ENCODE measurements at regions not wholly inside any gene's neighbourhood (a gene's known extent, or its start where the extent isn't known, plus 50 kb on each side); places are given as distances from the start of the nearest gene placed in this dataset.

DNA sequence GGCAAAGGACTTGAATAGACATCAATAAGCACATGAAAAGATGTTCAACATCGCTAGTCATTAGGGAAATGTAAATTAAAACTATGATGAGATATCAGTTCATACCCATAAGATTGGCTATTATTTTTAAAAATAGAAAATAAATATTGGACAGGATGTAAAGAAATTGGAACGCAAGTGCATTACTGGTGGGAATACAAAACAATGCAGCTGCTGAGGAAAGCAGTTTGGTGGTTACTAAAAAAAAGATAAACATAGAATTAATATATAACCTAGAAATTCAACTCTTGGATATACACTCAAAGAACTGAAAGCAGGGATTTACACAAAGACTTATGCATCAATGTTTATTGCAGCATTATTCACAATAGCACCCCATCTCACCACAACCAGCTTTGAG lies 174.5 kb upstream of the NDUFV2 start:
- Mint-ChIP-seq H3K9me3 (ENCODE audit: unreplicated experiment) (peaks cover 36% of the 10 kb centered on the region), H3K27me3 (ENCODE audit: low read depth, unreplicated experiment) (no peaks in the 10 kb centered on the region), H3K36me3 (ENCODE audit: low read depth, unreplicated experiment) (peaks cover 5% of the 10 kb centered on the region), H3K4me3 (ENCODE audit: unreplicated experiment) (no peak overlapping the region), H3K27ac (ENCODE audit: unreplicated experiment) (no peak overlapping the region), H3K4me1 (ENCODE audit: low read depth, unreplicated experiment) (no peaks in the 10 kb centered on the region)
- no peaks in the 10 kb centered on the region for H4K20me1 ChIP-seq (ENCODE audit: insufficient read depth, low read length)
- DNase-seq (ENCODE audit: low read depth), result no peak
- H3K27me3 ChIP-seq (ENCODE audit: insufficient read depth, low read length), result no peaks in the 10 kb centered on the region
- no peak overlapping the region for H3K4me2 ChIP-seq (ENCODE audit: low read length)
- H3K27ac ChIP-seq (ENCODE audit: low read depth, low read length), result no peak overlapping the region
- H2AFZ ChIP-seq (ENCODE audit: low read depth, low read length), result no peak overlapping the region
- no peak overlapping the region for H3K9ac ChIP-seq (ENCODE audit: low read length)
- no peaks in the 10 kb centered on the region for H3K36me3 ChIP-seq (ENCODE audit: insufficient read depth, low read length)
- FAIRE-seq, result no peak
- TF ChIP-seq, protein P1, sequence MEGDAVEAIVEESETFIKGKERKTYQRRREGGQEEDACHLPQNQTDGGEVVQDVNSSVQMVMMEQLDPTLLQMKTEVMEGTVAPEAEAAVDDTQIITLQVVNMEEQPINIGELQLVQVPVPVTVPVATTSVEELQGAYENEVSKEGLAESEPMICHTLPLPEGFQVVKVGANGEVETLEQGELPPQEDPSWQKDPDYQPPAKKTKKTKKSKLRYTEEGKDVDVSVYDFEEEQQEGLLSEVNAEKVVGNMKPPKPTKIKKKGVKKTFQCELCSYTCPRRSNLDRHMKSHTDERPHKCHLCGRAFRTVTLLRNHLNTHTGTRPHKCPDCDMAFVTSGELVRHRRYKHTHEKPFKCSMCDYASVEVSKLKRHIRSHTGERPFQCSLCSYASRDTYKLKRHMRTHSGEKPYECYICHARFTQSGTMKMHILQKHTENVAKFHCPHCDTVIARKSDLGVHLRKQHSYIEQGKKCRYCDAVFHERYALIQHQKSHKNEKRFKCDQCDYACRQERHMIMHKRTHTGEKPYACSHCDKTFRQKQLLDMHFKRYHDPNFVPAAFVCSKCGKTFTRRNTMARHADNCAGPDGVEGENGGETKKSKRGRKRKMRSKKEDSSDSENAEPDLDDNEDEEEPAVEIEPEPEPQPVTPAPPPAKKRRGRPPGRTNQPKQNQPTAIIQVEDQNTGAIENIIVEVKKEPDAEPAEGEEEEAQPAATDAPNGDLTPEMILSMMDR (IDR thresholded peaks at IDR 0.05; ENCODE audit: insufficient read depth, low read depth, low read length), result no peak
- no peak for TF ChIP-seq EZH2 (IDR thresholded peaks at IDR 0.05; ENCODE audit: insufficient read depth, low read length)
- no peaks in the 10 kb centered on the region for H3K4me1 ChIP-seq (ENCODE audit: insufficient read depth, low read length)
- H3K79me2 ChIP-seq (ENCODE audit: insufficient read depth, low read length), result no peaks in the 10 kb centered on the region
- peaks cover 19% of the 10 kb centered on the region for H3K9me3 ChIP-seq (ENCODE audit: insufficient read depth, low read depth, low read length)
- H3K4me3 ChIP-seq (ENCODE audit: insufficient read depth, low read depth, low read length), result no peak overlapping the region

GRCh38 chr18:8928847-8929780 lies 173.4 kb upstream of the NDUFV2 start:
- Histone ChIP-seq H3K4me2 (ENCODE audit: low read length) (no peak overlapping the region), H3K27me3 (ENCODE audit: insufficient read depth, low read length) (no peaks in the 10 kb centered on the region), H3K36me3 (ENCODE audit: insufficient read depth, low read length) (no peaks in the 10 kb centered on the region), H3K79me2 (ENCODE audit: insufficient read depth, low read length) (no peaks in the 10 kb centered on the region), H3K4me1 (ENCODE audit: insufficient read depth, low read length) (no peaks in the 10 kb centered on the region), H4K20me1 (ENCODE audit: insufficient read depth, low read length) (no peaks in the 10 kb centered on the region), H3K27ac (ENCODE audit: low read depth, low read length) (no peak overlapping the region), H3K9me3 (ENCODE audit: insufficient read depth, low read depth, low read length) (peaks cover 21% of the 10 kb centered on the region), H3K4me3 (ENCODE audit: insufficient read depth, low read depth, low read length) (no peak overlapping the region), H3K9ac (ENCODE audit: low read length) (no peak overlapping the region), H2AFZ (ENCODE audit: low read depth, low read length) (no peak overlapping the region)
- FAIRE-seq, result no peak
- no peak overlapping the region for H3K4me3 Mint-ChIP-seq (ENCODE audit: unreplicated experiment)
- no peaks in the 10 kb centered on the region for H3K4me1 Mint-ChIP-seq (ENCODE audit: low read depth, unreplicated experiment)
- DNase-seq (ENCODE audit: low read depth), result peak; percentile 41
- no peaks in the 10 kb centered on the region for H3K27me3 Mint-ChIP-seq (ENCODE audit: low read depth, unreplicated experiment)
- peaks cover 40% of the 10 kb centered on the region for H3K9me3 Mint-ChIP-seq (ENCODE audit: unreplicated experiment)
- H3K36me3 Mint-ChIP-seq (ENCODE audit: low read depth, unreplicated experiment), result peaks cover 5% of the 10 kb centered on the region
- no peak for TF ChIP-seq EZH2 (IDR thresholded peaks at IDR 0.05; ENCODE audit: insufficient read depth, low read length)
- TF ChIP-seq, protein P1 (IDR thresholded peaks at IDR 0.05; ENCODE audit: insufficient read depth, low read depth, low read length), result no peak
- H3K27ac Mint-ChIP-seq (ENCODE audit: unreplicated experiment), result no peak overlapping the region
